RCC 7860 (cell line): ENCODE measurements at regions not wholly inside any gene's neighbourhood (a gene's known extent, or its start where the extent isn't known, plus 50 kb on each side); places are given as distances from the start of the nearest gene placed in this dataset.

Source experiments
- DNase-seq: peaks from one replicate; pipeline ENCODE4 v3.0.0-alpha.2; 2015; ENCODE audit warnings: low spot score
- FAIRE-seq: peaks from 2 replicates; lab custom pipeline; 2012; peaks lifted over from hg19 to GRCh38; lab: Jason Lieb, UNC

- DNase-seq (no peak), FAIRE-seq (no peak)
Measured at GRCh38 chr3:107970993-107971580, 119.7 kb downstream of the CD47 start.

- DNase-seq = peak; percentile 33
- no peak for FAIRE-seq
Measured at GRCh38 chr3:107969994-107970819, 120.6 kb downstream of the CD47 start.

- DNase-seq (no peak), FAIRE-seq (no peak)
Measured at GRCh38 chr3:107969525-107969924, 121.3 kb downstream of the CD47 start.

GRCh38 chr3:107966276-107966675 lies 124.6 kb downstream of the CD47 start:
- FAIRE-seq (no peak), DNase-seq (no peak)

GRCh38 chr3:107965136-107965655 lies 125.6 kb downstream of the CD47 start:
- no peak for FAIRE-seq
- DNase-seq = no peak

GRCh38 chr3:107963581-107963980 lies 127.2 kb downstream of the CD47 start:
- FAIRE-seq = no peak

GRCh38 chr3:107962946-107963345 lies 127.9 kb downstream of the CD47 start:
- DNase-seq (peak; percentile 83), FAIRE-seq (peak; percentile 83)

More at GRCh38 chr3:107963581-107963980, 127.2 kb downstream of the CD47 start:
- no peak for DNase-seq

GRCh38 chr3:107962037-107962436 lies 128.8 kb downstream of the CD47 start:
- FAIRE-seq (no peak), DNase-seq (no peak)

GRCh38 chr3:107959550-107960154 lies 131.2 kb downstream of the CD47 start:
- FAIRE-seq (no peak), DNase-seq (peak; percentile 63)

GRCh38 chr3:107958146-107958545 lies 132.7 kb downstream of the CD47 start:
- FAIRE-seq = no peak
- DNase-seq = no peak

GRCh38 chr3:107956991-107957900 lies 133.6 kb downstream of the CD47 start:
- DNase-seq = no peak
- FAIRE-seq = no peak

GRCh38 chr3:107954845-107955244 lies 136.0 kb downstream of the CD47 start:
- DNase-seq = no peak

GRCh38 chr3:107953722-107954121 lies 137.1 kb downstream of the CD47 start:
- no peak for DNase-seq
- no peak for FAIRE-seq

More at GRCh38 chr3:107954845-107955244, 136.0 kb downstream of the CD47 start:
- FAIRE-seq = no peak

GRCh38 chr3:107951126-107951525 lies 139.7 kb downstream of the CD47 start:
- FAIRE-seq (no peak), DNase-seq (no peak)

- FAIRE-seq (no peak), DNase-seq (no peak)
Measured at GRCh38 chr3:107950417-107950816, 140.4 kb downstream of the CD47 start.

GRCh38 chr3:107949394-107949970 lies 141.3 kb downstream of the CD47 start:
- DNase-seq (no peak), FAIRE-seq (no peak)

GRCh38 chr3:107947203-107947602 lies 143.6 kb downstream of the CD47 start:
- FAIRE-seq (no peak), DNase-seq (no peak)

GRCh38 chr3:107946700-107947099 lies 144.1 kb downstream of the CD47 start:
- DNase-seq (no peak), FAIRE-seq (no peak)

- DNase-seq (no peak), FAIRE-seq (no peak)
Measured at GRCh38 chr3:107945417-107946094, 145.3 kb downstream of the CD47 start.
